Testis (tissue), 2 donors: ENCODE measurements at regions not wholly inside any gene's neighbourhood (a gene's known extent, or its start where the extent isn't known, plus 50 kb on each side); places are given as distances from the start of the nearest gene placed in this dataset.
"Not testable (repeated sequence)": the region's sequence is repeated elsewhere in the genome, so short reads cannot be mapped to it uniquely, and the experiment has no call there.

ENCODE experiments used
- POLR2A ChIP-seq: fragments of 450-650 bp; IDR thresholded peaks from one replicate; pipeline ENCODE4 v1.6.1; 2017; ENCODE audit warnings: antibody characterized with exemption, mild to moderate bottlenecking, moderate library complexity
- TF ChIP-seq, protein P1 (sequence below), 3 experiments: fragments of 450-650 bp in 2 of 3; fragments of 200-600 bp in 1 of 3; sonication (generic) in 1 of 3; IDR thresholded peaks; one replicate each; pipeline ENCODE4 v1.5.1; 2016 to 2019; ENCODE audit warnings: antibody characterized with exemption in 3 of 3, mild to moderate bottlenecking in 2 of 3, moderate library complexity in 1 of 3

DNA sequence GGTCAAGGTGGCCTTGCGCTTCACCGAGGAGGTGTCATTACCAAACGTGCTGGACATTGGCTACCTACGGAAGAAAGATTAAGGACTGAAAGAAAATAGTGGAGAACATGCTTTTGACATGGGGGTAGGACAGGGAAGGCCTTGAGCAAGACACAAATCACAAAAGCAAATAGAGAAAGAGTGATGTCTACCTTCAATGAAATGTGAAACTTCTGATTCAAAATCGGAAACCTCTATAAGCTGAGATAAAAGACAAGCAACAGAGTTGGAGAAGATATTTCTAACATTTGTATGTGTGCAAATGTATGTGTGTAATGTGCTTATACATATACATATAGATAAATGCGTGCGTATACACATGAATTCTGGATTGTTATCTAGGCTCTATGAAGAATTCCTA is 89.5 kb upstream of the PLGLB2 start:
- TF ChIP-seq, protein P1, sequence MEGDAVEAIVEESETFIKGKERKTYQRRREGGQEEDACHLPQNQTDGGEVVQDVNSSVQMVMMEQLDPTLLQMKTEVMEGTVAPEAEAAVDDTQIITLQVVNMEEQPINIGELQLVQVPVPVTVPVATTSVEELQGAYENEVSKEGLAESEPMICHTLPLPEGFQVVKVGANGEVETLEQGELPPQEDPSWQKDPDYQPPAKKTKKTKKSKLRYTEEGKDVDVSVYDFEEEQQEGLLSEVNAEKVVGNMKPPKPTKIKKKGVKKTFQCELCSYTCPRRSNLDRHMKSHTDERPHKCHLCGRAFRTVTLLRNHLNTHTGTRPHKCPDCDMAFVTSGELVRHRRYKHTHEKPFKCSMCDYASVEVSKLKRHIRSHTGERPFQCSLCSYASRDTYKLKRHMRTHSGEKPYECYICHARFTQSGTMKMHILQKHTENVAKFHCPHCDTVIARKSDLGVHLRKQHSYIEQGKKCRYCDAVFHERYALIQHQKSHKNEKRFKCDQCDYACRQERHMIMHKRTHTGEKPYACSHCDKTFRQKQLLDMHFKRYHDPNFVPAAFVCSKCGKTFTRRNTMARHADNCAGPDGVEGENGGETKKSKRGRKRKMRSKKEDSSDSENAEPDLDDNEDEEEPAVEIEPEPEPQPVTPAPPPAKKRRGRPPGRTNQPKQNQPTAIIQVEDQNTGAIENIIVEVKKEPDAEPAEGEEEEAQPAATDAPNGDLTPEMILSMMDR (IDR thresholded peaks at IDR 0.05): not testable (repeated sequence)
- TF ChIP-seq POLR2A: not testable (repeated sequence)
